Breast epithelium (tissue), 3 donors: ENCODE measurements at regions not wholly inside any gene's neighbourhood (a gene's known extent, or its start where the extent isn't known, plus 50 kb on each side); places are given as distances from the start of the nearest gene placed in this dataset.

Experiments used
- CTCF ChIP-seq, 3 donors: fragments of 450-650 bp; IDR thresholded peaks; one replicate each; pipeline ENCODE4 v1.5.1; 2016 to 2017; ENCODE audit warnings: antibody characterized with exemption in 3 of 3, mild to moderate bottlenecking in 3 of 3, moderate library complexity in 3 of 3
- POLR2A ChIP-seq: fragments of 450-650 bp; IDR thresholded peaks from one replicate; pipeline ENCODE4 v1.6.1; 2016; ENCODE audit warnings: antibody characterized with exemption, mild to moderate bottlenecking, moderate library complexity

GRCh38 chr20:51140671-51141070 lies 117.8 kb upstream of the KCNG1 start:
- TF ChIP-seq CTCF (IDR thresholded peaks at IDR 0.05) (no peak), POLR2A (no peak)
